ENCODE measurements at regions not wholly inside any gene's neighbourhood (a gene's known extent, or its start where the extent isn't known, plus 50 kb on each side); places are given as distances from the start of the nearest gene placed in this dataset.

DNA sequence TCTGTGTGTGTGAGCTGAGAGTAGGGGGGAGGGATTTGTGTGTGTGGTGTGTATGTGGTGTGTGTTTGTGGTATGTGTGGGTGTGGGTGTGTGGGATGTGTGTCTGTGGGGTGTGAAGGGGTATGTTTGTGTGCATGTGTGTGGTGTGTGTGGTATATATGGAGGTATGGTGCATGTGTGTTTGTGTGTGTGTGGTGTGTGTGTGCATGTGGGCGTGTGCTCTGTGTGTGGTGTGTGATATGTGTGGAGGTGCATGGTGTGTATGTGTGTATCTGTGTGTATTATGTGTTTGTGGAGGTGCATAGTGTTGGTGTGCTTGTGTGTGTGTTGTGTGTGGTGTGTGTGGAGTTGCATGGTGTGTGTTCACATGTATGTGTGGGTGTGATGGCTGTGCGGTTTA is 106.0 kb downstream of the CMPK2 start:
- no peak for DNase-seq

DNA sequence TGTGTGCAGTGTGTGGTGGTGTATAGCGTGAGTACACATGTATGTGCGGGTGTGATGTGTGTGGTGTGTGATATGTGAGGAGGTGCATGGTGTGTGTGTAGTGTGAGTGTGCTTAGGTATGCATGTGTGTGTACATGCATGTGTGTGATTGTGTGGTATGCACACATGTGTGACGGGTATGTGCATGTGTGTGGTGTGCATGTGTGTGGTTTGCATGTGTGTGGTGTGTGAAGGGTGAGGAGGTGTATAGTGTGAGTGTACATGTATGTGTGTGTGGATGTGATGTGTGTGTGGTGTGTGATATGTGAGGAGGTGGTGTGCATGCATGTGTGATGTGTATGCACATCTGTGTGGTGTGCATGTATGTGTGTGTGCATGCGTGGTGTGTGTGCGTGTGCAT is 105.6 kb downstream of the CMPK2 start:
- no peak for DNase-seq

GRCh38 chr2:6764968-6765723 is 100.6 kb downstream of the CMPK2 start:
- DNase-seq, result no peak

- DNase-seq, result no peak
Observed at GRCh38 chr2:6769346-6769745, 96.4 kb downstream of the CMPK2 start.

GRCh38 chr2:6770006-6770405 is 95.7 kb downstream of the CMPK2 start:
- DNase-seq, result no peak

DNA sequence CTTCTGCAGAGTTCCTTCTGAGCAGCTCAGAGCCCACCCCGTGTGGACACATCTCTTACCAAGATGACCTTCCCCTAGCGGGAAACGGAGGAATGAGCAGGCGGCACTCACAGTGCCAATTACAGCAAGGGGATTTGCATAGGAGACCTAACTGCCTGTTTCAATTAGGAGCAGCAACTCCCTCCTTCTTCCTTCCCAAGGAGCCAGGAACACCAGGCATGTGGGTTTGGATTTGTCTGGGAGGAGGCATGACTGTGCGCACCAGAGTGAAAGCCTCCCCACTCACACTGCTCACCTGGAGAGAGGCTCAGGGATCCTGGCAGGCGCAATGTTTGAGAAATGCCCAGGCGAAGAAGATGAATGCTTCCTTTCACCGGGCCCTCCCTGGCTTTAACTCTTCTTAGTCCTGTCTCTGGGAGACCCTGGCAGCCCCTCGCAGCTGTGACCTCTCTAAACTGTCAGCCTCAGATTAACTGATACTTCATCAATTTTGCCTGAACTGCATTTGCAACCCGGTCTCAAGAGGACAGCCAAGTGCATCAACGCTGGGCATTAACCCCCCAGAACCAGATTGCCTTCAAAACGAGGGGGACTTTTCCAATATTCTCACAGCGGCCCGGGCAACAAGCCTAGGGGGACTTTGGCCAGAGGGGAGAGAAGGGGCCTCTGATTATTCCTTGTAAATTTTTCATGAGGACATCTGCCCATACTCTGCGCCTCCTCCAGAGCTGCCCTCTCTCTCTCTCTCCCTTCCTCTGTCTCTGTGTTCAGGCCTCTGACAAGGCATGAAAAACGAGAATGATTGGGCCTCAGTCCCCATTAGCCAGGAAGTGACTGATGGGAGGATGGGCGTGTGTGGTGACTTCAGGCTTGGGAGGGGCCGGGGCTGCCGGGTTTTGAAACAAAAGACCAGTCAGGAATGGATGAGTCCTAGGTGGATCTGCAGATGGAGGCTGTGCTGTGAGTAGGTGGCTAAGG is 93.8 kb downstream of the CMPK2 start:
- no peak for DNase-seq

- peak; percentile 49 for DNase-seq
Observed at GRCh38 chr2:6773007-6773693, 92.6 kb downstream of the CMPK2 start.

DNA sequence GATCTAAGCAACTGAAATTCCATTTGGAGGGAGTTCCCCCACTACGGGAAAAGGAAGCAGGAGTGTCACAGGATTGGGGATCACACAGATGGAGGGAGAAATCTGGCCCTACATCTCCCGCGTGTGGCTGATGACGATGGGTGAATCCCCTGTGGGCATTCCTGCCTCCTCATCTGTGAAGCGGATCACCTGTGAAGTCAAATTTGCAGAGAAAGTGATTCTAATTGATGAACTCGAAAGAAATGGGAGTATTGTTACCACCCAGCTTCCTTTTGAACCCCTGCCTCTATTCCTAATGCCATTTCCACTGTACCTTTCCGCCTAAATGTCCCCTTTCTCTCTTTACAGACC is 92.0 kb downstream of the CMPK2 start:
- DNase-seq, result no peak

GRCh38 chr2:6776125-6776524 is 89.6 kb downstream of the CMPK2 start:
- DNase-seq, result no peak

GRCh38 chr2:6777626-6778025 is 88.1 kb downstream of the CMPK2 start:
- DNase-seq, result no peak

GRCh38 chr2:6780765-6781274 is 84.9 kb downstream of the CMPK2 start:
- DNase-seq, result no peak

- DNase-seq, result no peak
Observed at GRCh38 chr2:6782517-6783237, 83.0 kb downstream of the CMPK2 start.

- DNase-seq, result no peak
Observed at GRCh38 chr2:6783238-6783614, 82.5 kb downstream of the CMPK2 start.

GRCh38 chr2:6784291-6784690 is 81.4 kb downstream of the CMPK2 start:
- no peak for DNase-seq

DNA sequence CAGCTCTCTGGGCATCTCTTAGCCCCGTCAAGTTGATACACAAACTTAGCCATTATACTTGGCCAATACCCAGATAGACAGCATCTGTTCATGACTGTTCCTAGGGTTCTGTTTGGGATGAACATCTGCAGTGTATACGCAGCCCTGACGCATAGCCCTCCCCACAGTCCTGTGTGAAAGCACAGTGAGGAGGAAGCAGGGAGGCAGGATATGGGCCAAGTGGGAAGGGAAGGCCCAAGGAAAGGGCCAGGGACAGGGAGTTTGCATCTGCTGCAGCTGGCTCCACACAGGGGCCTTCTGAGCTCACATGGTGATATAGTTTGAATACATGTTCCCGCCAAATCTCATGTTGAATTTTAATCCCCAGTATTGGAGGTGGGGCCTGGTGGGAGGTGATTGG is 80.2 kb downstream of the CMPK2 start:
- DNase-seq, result no peak

DNA sequence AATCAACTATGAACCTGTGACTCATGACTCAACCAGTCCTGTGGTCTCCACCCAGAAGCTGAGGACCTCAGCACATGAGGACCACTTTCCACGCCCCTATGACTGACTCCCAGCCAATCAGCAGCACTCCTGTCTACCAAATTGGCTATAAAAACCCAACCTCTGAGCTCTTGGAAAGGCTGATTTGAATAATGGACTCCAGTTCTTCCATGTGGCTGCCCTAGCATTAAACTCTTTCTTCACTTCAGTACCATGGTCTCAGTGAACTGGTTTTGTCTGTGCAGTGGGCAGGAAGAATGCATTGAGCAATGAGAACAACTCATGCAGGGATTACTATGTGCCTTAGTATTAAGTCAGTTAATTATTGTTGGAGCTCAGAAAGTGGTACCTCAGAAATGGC is 78.3 kb downstream of the CMPK2 start:
- DNase-seq, result no peak

DNA sequence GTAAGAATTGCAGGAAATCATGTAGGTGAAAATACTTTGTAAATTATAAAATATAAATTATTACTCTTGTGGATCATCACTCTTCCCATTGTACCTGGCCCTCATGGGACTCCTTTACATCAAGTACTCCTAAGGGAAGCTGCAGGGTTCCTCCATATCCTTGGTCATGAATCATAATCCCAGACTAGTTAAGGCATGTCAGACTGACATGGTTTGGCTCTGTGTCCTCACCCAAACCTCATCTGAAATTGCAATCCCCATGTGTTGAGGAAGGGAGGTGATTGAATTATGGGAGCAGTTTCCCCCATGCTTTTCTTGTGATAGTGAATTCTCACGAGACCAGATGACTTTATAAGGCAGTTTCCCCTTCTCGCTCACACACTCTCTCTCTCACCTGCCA is 77.1 kb downstream of the CMPK2 start:
- DNase-seq, result no peak

- DNase-seq, result no peak
Observed at GRCh38 chr2:6789559-6790138, 76.1 kb downstream of the CMPK2 start.

DNA sequence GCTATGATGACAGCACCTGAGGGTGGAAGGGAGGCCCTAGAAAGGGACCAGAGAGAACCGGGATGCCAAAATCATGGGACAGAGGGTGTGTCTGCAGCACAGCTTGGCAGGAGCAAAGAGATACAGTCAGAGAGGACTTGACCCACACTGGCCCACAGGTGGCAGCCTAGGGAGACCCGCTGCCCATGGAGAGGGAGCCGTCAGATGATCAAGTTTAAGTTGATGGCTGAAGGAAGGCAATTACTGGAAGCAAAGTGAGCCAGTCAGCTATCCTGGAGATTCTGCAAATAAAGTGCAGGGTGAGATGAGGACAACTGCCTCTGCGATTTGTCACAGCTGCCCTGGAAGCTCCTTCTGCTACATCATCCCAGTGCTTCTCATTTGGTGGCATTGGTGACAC is 74.0 kb downstream of the CMPK2 start:
- no peak for DNase-seq

DNA sequence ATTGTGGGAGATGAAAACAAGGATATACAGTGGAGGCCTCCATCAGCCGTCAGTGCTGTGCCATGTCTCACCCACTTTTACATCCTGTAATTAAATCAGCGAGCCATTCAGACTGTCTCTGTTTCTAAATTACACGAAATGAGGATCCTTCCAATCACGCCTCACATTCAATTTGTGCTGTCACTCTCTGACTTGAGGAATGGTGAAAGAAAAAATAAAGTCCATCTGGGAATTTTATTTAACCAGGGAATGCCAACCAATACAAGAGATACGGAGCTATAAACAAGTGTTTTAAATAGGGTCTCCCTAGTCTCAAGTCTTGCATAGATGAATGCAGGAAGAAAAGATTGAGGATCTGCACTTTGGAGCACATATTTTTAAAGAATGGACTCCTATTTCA is 72.8 kb downstream of the CMPK2 start:
- DNase-seq, result no peak

DNA sequence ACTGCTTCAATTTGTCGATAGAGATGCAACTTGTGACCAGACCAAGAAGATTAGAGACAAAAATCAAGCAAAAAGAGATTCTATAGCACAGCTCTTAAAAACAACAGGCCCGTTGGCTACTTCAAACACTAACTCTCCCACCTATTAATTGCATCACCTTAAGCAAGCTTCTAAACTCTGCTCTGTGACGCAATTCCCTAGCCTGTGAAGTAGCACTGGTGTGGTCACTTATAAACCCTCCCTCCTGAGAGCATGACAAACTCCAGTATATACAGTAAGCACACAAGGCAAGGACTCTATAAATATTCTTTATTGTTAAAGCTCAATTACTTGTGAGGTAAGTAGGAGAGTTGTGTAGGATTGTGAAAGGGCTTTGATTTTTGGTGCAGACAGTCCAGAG is 72.3 kb downstream of the CMPK2 start:
- DNase-seq, result no peak

- DNase-seq, result no peak
Observed at GRCh38 chr2:6793913-6794312, 71.8 kb downstream of the CMPK2 start.
